ENCODE measurements at regions not wholly inside any gene's neighbourhood (a gene's known extent, or its start where the extent isn't known, plus 50 kb on each side); places are given as distances from the start of the nearest gene placed in this dataset.
"Not testable (repeated sequence)": the region's sequence is repeated elsewhere in the genome, so short reads cannot be mapped to it uniquely, and the experiment has no call there.

- DNase-seq (ENCODE audit: low spot score): not testable (repeated sequence)
These were observed 91.8 kb downstream of the QRSL1 start for GRCh38 chr6:106721189-106721588.

Measured in globus pallidus (tissue), 1 donor.